ENCODE measurements at regions not wholly inside any gene's neighbourhood (a gene's known extent, or its start where the extent isn't known, plus 50 kb on each side); places are given as distances from the start of the nearest gene placed in this dataset.

- TF ChIP-seq CTCF (IDR thresholded peaks at IDR 0.05) (no peak), EP300 (IDR thresholded peaks at IDR 0.05) (no peak), POLR2AphosphoS5 (IDR thresholded peaks at IDR 0.05) (no peak)
Observed at GRCh38 chr12:40560848-40561247, 131.4 kb upstream of the CNTN1 start.

Measured in stomach (tissue), 4 donors.